Muscle layer of colon (tissue), 2 donors: ENCODE measurements at regions not wholly inside any gene's neighbourhood (a gene's known extent, or its start where the extent isn't known, plus 50 kb on each side); places are given as distances from the start of the nearest gene placed in this dataset.
"Not testable (repeated sequence)": the region's sequence is repeated elsewhere in the genome, so short reads cannot be mapped to it uniquely, and the experiment has no call there.

Experiments
- H3K27ac ChIP-seq: one replicate; pipeline ENCODE4 v1.7.0; 2013; ENCODE audit warnings: low read depth, mild to moderate bottlenecking, low read length, moderate library complexity
- H3K27me3 ChIP-seq, 2 donors: one replicate each; pipeline ENCODE4 v1.7.0; 2013; ENCODE audit warnings: low read length in 2 of 2, mild to moderate bottlenecking in 2 of 2; ENCODE audit not compliant: insufficient read depth in 2 of 2, control insufficient read depth in 1 of 2
- H3K36me3 ChIP-seq: one replicate; pipeline ENCODE4 v1.7.0; 2013; ENCODE audit warnings: mild to moderate bottlenecking, low read length; ENCODE audit not compliant: insufficient read depth
- H3K4me1 ChIP-seq: one replicate; pipeline ENCODE4 v1.7.0; 2013; ENCODE audit warnings: mild to moderate bottlenecking, low read length; ENCODE audit not compliant: insufficient read depth
- H3K4me3 ChIP-seq, 2 donors: one replicate each; pipeline ENCODE4 v1.7.0; 2013; ENCODE audit warnings: low read length in 2 of 2, low read depth in 1 of 2, mild to moderate bottlenecking in 1 of 2, moderate library complexity in 1 of 2
- H3K9ac ChIP-seq: one replicate; pipeline ENCODE4 v1.7.0; 2013; ENCODE audit warnings: low read length
- H3K9me3 ChIP-seq: one replicate; pipeline ENCODE4 v1.7.0; 2013; ENCODE audit warnings: mild to moderate bottlenecking, low read length
- donor health status: abdominal sarcoma.
- donor health status: Adenocarcinoma of cecum.

- Histone ChIP-seq H3K27ac (no peak overlapping the region), H3K4me3 (no peak overlapping the region), H3K9ac (no peak overlapping the region), H3K27me3 (no peaks in the 10 kb centered on the region), H3K4me1 (peaks cover 10% of the 10 kb centered on the region), H3K9me3 (no peaks in the 10 kb centered on the region), H3K36me3 (no peaks in the 10 kb centered on the region)
Observed at GRCh38 chr9:86491468-86492266, 137.5 kb upstream of the TUT7 start.

DNA sequence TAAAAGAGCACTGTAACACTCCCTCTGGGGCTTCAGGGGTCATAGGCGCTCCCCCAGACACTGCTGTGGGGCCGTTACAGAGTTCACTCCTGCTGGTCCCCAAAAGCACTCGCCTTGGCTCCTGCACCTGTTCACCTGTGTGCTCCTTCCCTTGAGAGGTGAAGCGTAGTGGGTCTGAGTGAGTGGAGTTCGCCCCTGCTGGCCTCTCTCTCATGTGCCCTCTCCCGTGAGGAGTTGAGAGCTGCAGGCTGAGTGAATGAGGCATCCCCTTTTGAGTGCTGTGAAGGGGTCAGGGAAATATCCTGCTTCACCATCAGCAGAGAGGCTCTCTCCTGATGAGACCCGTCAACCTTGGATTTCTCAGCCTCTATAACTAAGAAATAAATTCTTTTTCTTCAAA, 134.6 kb upstream of the TUT7 start:
- Histone ChIP-seq H3K9me3 (no peaks in the 10 kb centered on the region), H3K4me1 (peaks cover 10% of the 10 kb centered on the region), H3K27me3 (no peaks in the 10 kb centered on the region), H3K9ac (no peak overlapping the region), H3K36me3 (no peaks in the 10 kb centered on the region), H3K27ac (no peak overlapping the region), H3K4me3 (no peak overlapping the region)

- Histone ChIP-seq H3K27ac (no peak overlapping the region), H3K9me3 (no peaks in the 10 kb centered on the region), H3K4me1 (peaks cover 10% of the 10 kb centered on the region), H3K36me3 (no peaks in the 10 kb centered on the region), H3K27me3 (no peaks in the 10 kb centered on the region), H3K4me3 (no peak overlapping the region), H3K9ac (no peak overlapping the region)
Observed at GRCh38 chr9:86488345-86488744, 134.1 kb upstream of the TUT7 start.

DNA sequence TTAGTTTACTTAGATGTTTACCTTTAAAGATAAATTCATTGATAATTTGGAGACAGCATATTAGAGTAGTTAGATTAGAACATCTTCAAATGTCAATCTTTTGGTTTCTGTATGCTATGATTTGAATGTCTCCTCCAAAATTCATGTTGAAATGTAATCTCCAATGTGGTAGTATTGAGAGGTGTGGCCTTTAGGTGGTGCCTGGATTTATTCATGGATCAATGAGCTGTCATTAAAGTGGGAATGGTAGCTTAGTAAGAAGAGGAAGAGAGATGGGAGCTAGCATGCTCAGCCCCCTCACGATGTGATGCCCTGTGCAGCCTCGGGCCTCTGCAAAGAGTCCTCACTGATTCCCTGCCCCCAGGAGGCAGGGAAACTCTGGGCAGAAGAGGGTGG, 133.6 kb upstream of the TUT7 start:
- H3K4me1 ChIP-seq: peaks cover 10% of the 10 kb centered on the region
- H3K9ac ChIP-seq: no peak overlapping the region
- no peak overlapping the region for H3K27ac ChIP-seq
- H3K4me3 ChIP-seq: no peak overlapping the region
- H3K27me3 ChIP-seq: no peaks in the 10 kb centered on the region
- no peaks in the 10 kb centered on the region for H3K9me3 ChIP-seq
- no peaks in the 10 kb centered on the region for H3K36me3 ChIP-seq

- no peak overlapping the region for H3K9ac ChIP-seq
- H3K4me1 ChIP-seq: peaks cover 10% of the 10 kb centered on the region
- no peak overlapping the region for H3K27ac ChIP-seq
- H3K27me3 ChIP-seq: no peaks in the 10 kb centered on the region
- no peak overlapping the region for H3K4me3 ChIP-seq
- no peaks in the 10 kb centered on the region for H3K36me3 ChIP-seq
- H3K9me3 ChIP-seq: no peaks in the 10 kb centered on the region
Observed at GRCh38 chr9:86486891-86487837, 133.0 kb upstream of the TUT7 start.

- no peaks in the 10 kb centered on the region for H3K36me3 ChIP-seq
- no peaks in the 10 kb centered on the region for H3K27me3 ChIP-seq
- H3K9ac ChIP-seq: no peak overlapping the region
- H3K27ac ChIP-seq: no peak overlapping the region
- H3K4me1 ChIP-seq: peaks cover 10% of the 10 kb centered on the region
- no peak overlapping the region for H3K4me3 ChIP-seq
- no peaks in the 10 kb centered on the region for H3K9me3 ChIP-seq
Observed at GRCh38 chr9:86485359-86485758, 131.1 kb upstream of the TUT7 start.

GRCh38 chr9:86483496-86483895, 129.3 kb upstream of the TUT7 start:
- Histone ChIP-seq H3K27ac (no peak overlapping the region), H3K9ac (no peak overlapping the region), H3K27me3 (no peaks in the 10 kb centered on the region), H3K9me3 (no peaks in the 10 kb centered on the region), H3K4me1 (peaks cover 10% of the 10 kb centered on the region), H3K4me3 (no peak overlapping the region), H3K36me3 (no peaks in the 10 kb centered on the region)

- H3K27ac ChIP-seq: no peak overlapping the region
- no peak overlapping the region for H3K9ac ChIP-seq
- H3K9me3 ChIP-seq: no peaks in the 10 kb centered on the region
- no peaks in the 10 kb centered on the region for H3K36me3 ChIP-seq
- no peaks in the 10 kb centered on the region for H3K4me1 ChIP-seq
- H3K27me3 ChIP-seq: no peaks in the 10 kb centered on the region
- no peak overlapping the region for H3K4me3 ChIP-seq
Observed at GRCh38 chr9:86481466-86481865, 127.3 kb upstream of the TUT7 start.

GRCh38 chr9:86475255-86475654, 121.0 kb upstream of the TUT7 start:
- not testable (repeated sequence) for H3K27me3 ChIP-seq, H3K36me3 ChIP-seq, H3K4me3 ChIP-seq, H3K9me3 ChIP-seq, H3K4me1 ChIP-seq, H3K27ac ChIP-seq, H3K9ac ChIP-seq

- H3K27ac ChIP-seq: no peak overlapping the region
- peaks cover 15% of the 10 kb centered on the region for H3K4me1 ChIP-seq
- no peak overlapping the region for H3K4me3 ChIP-seq
- no peaks in the 10 kb centered on the region for H3K27me3 ChIP-seq
- no peaks in the 10 kb centered on the region for H3K36me3 ChIP-seq
- no peaks in the 10 kb centered on the region for H3K9me3 ChIP-seq
- no peak overlapping the region for H3K9ac ChIP-seq
Observed at GRCh38 chr9:86471171-86471815, 117.1 kb upstream of the TUT7 start.

DNA sequence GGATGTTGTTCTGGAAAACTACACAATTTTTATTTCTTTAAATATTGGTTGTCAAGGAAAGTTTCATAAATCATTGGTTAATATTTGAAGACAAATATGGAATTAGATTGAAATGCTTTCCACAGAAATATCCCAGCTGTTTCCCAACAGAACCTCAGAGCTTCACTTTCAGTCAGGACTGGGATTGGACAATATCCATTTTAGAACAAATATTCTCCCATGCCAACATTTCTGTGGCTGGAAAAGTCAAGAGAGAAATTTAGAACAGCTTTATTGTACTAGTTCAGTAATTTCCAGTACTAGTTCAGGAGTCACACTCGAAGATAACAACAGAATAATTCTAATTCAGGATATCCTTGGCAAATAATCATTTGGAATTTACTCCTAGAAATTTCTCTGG, 116.1 kb upstream of the TUT7 start:
- peaks cover 15% of the 10 kb centered on the region for H3K4me1 ChIP-seq
- no peak overlapping the region for H3K9ac ChIP-seq
- no peaks in the 10 kb centered on the region for H3K36me3 ChIP-seq
- no peak overlapping the region for H3K4me3 ChIP-seq
- H3K27me3 ChIP-seq: no peaks in the 10 kb centered on the region
- H3K27ac ChIP-seq: no peak overlapping the region
- H3K9me3 ChIP-seq: no peaks in the 10 kb centered on the region
